Activated CD4-positive, alpha-beta T cell treated with anti-CD3 and anti-CD28 coated beads for 36 hours (primary cell): ENCODE measurements at regions not wholly inside any gene's neighbourhood (a gene's known extent, or its start where the extent isn't known, plus 50 kb on each side); places are given as distances from the start of the nearest gene placed in this dataset.
"Not testable (repeated sequence)": the region's sequence is repeated elsewhere in the genome, so short reads cannot be mapped to it uniquely, and the experiment has no call there.

Experiments used
- ATAC-seq: fragments of 200-7000 bp; cut with Tn5 transposase; one replicate; pipeline ENCODE4 v1.10.0; 2021; ENCODE audit warnings: mild to moderate bottlenecking, moderate library complexity
- CTCF ChIA-PET: fragments of 350-600 bp; sonication (Branson Sonifier 250); formaldehyde crosslinking; loops from one replicate; lab custom pipeline; 2021; ENCODE audit warnings: antibody characterized with exemption; lab: Charles Lee
- POLR2A ChIA-PET: fragments of 350-600 bp; sonication (Branson Sonifier 250); formaldehyde crosslinking; loops from one replicate; lab custom pipeline; 2021; ENCODE audit warnings: antibody characterized with exemption, inconsistent platforms; lab: Charles Lee
- DNase-seq: peaks from one replicate; pipeline ENCODE4 v3.0.0-alpha.2; 2020
- H3K27ac Mint-ChIP-seq: one replicate; pipeline ENCODE4 v1.8.0; 2021; ENCODE audit warnings: mixed read lengths
- H3K27me3 Mint-ChIP-seq: one replicate; pipeline ENCODE4 v1.8.0; 2021; ENCODE audit warnings: mixed read lengths
- H3K36me3 Mint-ChIP-seq: one replicate; pipeline ENCODE4 v1.8.0; 2021; ENCODE audit warnings: low read depth, mixed read lengths
- H3K4me1 Mint-ChIP-seq: one replicate; pipeline ENCODE4 v1.8.0; 2021; ENCODE audit warnings: mixed read lengths
- H3K4me3 Mint-ChIP-seq: one replicate; pipeline ENCODE4 v1.8.0; 2021; ENCODE audit warnings: mild to moderate bottlenecking, moderate library complexity, mixed read lengths
- H3K9me3 Mint-ChIP-seq: one replicate; pipeline ENCODE4 v1.8.0; 2021; ENCODE audit warnings: low read depth, mixed read lengths
- intact Hi-C, 2 experiments: fragments of 100-400 bp; cut with DNase I in 1 of 2; cut with micrococcal nuclease in 1 of 2; formaldehyde crosslinking; loops; one replicate each; pipeline versions ENCODE4 v1.14.2 to v1.15.1; 2022 to 2024; cut with DNase I, micrococcal nuclease

GRCh38 chr22:42196454-42196853, 65.8 kb upstream of the CYP2D6 start:
- ATAC-seq, result no peak
- ChIA-PET POLR2A (no interaction called here), CTCF (interaction anchor here (0.8 to 3.1 kb wide), 3 partner anchors 11 to 105 kb away, joined by 4 to 10 read pairs (median 4); no protein-coding TSS in a partner anchor)
- peaks cover 10% of the 10 kb centered on the region for H3K36me3 Mint-ChIP-seq
- intact Hi-C loops, result no loop called here
- DNase-seq, result no peak
- no peak overlapping the region for H3K27ac Mint-ChIP-seq
- H3K4me1 Mint-ChIP-seq, result peaks cover 71% of the 10 kb centered on the region
- no peaks in the 10 kb centered on the region for H3K27me3 Mint-ChIP-seq
- no peaks in the 10 kb centered on the region for H3K9me3 Mint-ChIP-seq
- H3K4me3 Mint-ChIP-seq, result no peak overlapping the region

GRCh38 chr22:42194953-42195352, 64.3 kb upstream of the CYP2D6 start:
- ChIA-PET CTCF (no interaction called here), POLR2A (no interaction called here)
- Mint-ChIP-seq H3K27ac (no peak overlapping the region), H3K27me3 (no peaks in the 10 kb centered on the region), H3K4me3 (no peak overlapping the region), H3K9me3 (no peaks in the 10 kb centered on the region), H3K36me3 (no peaks in the 10 kb centered on the region), H3K4me1 (peaks cover 65% of the 10 kb centered on the region)
- intact Hi-C loops, result no loop called here
- DNase-seq (no peak), ATAC-seq (no peak)

DNA sequence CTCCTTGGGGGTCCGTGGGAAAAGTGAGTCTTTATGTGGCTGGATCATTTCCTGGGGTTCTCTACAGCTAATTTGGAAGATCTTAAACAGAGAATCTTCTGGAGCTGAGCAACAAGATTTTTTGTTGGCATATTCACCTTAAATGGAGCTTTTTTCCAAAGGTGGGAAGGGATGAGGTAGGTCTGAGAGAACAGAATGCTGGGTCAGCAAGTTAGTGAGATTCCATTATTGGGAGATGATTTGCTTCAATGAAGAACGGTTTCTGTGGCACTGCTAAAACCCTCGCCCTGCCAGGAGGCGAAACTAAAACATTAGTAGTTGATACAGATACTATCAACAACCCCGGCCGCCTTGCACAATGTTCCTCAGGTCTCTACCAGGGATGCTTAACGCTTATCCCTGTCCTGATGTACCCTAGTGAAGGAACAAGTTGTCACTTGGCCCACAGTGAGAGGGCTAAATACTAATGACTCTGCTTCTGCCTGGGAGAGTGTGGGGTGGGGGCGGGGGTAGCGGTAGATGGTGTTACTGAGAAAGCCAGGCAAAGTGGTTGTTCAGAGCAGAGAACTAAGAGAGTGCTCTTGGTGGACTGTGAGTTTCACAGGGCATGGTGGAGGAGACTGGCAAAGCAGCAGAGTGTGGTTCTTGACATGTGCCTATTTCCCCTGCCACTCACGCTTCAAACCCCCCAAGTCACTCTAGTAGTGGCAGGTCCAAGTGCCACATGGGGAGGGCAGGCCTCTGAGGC, 63.7 kb upstream of the CYP2D6 start:
- ATAC-seq (peak; percentile 19), DNase-seq (no peak)
- Mint-ChIP-seq H3K4me1 (peaks cover 67% of the 10 kb centered on the region), H3K9me3 (no peaks in the 10 kb centered on the region), H3K36me3 (no peaks in the 10 kb centered on the region), H3K27ac (peak overlapping the region; percentile 43), H3K4me3 (no peak overlapping the region), H3K27me3 (no peaks in the 10 kb centered on the region)
- CTCF ChIA-PET, result interaction anchor here (0.6 kb wide), 1 partner anchor 149 kb away, joined by 3 read pairs; no protein-coding TSS in a partner anchor
- POLR2A ChIA-PET, result no interaction called here
- intact Hi-C loops, result no loop called here

DNA sequence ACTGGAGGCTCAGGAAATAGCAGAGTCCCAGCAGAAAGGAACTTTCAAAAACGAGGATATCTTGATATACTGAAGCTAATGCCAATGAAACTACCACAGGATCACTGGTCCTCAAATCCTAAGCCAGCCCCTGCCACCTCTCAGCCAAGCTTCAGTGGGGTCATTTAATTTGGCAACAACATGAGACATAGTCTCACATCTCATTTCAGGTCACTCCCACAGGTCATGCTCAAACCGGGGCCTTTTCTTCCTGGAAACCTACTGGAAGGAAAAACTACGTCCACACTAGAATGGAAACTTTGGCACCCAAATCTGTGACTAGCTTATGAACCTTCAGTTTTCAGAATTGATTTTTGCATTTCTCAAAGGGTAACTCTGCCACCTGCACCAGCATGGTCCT, 61.9 kb upstream of the CYP2D6 start:
- no peak for ATAC-seq
- Mint-ChIP-seq H3K36me3 (peaks cover 2% of the 10 kb centered on the region), H3K27ac (peak overlapping the region; percentile 12), H3K9me3 (no peaks in the 10 kb centered on the region), H3K4me1 (peaks cover 80% of the 10 kb centered on the region), H3K4me3 (no peak overlapping the region), H3K27me3 (no peaks in the 10 kb centered on the region)
- POLR2A ChIA-PET, result no interaction called here
- CTCF ChIA-PET, result interaction anchor here (0.8 to 1.4 kb wide), 3 partner anchors 12 to 25 kb away, joined by 3 to 5 read pairs (median 3); no protein-coding TSS in a partner anchor
- intact Hi-C loops, result no loop called here
- no peak for DNase-seq

- POLR2A ChIA-PET, result no interaction called here
- peaks cover 2% of the 10 kb centered on the region for H3K36me3 Mint-ChIP-seq
- CTCF ChIA-PET, result no interaction called here
- H3K4me3 Mint-ChIP-seq, result no peak overlapping the region
- DNase-seq (no peak), ATAC-seq (no peak)
- no peak overlapping the region for H3K27ac Mint-ChIP-seq
- no peaks in the 10 kb centered on the region for H3K9me3 Mint-ChIP-seq
- H3K27me3 Mint-ChIP-seq, result no peaks in the 10 kb centered on the region
- H3K4me1 Mint-ChIP-seq, result peaks cover 84% of the 10 kb centered on the region
- intact Hi-C loops, result no loop called here
Observed at GRCh38 chr22:42190274-42190673, 59.7 kb upstream of the CYP2D6 start.

- Mint-ChIP-seq H3K4me3 (no peak overlapping the region), H3K4me1 (peaks cover 83% of the 10 kb centered on the region), H3K27ac (no peak overlapping the region), H3K27me3 (no peaks in the 10 kb centered on the region), H3K36me3 (peaks cover 2% of the 10 kb centered on the region), H3K9me3 (no peaks in the 10 kb centered on the region)
- DNase-seq (no peak), ATAC-seq (no peak)
- ChIA-PET POLR2A (no interaction called here), CTCF (no interaction called here)
- intact Hi-C loops, result no loop called here
Observed at GRCh38 chr22:42189761-42190160, 59.2 kb upstream of the CYP2D6 start.

DNA sequence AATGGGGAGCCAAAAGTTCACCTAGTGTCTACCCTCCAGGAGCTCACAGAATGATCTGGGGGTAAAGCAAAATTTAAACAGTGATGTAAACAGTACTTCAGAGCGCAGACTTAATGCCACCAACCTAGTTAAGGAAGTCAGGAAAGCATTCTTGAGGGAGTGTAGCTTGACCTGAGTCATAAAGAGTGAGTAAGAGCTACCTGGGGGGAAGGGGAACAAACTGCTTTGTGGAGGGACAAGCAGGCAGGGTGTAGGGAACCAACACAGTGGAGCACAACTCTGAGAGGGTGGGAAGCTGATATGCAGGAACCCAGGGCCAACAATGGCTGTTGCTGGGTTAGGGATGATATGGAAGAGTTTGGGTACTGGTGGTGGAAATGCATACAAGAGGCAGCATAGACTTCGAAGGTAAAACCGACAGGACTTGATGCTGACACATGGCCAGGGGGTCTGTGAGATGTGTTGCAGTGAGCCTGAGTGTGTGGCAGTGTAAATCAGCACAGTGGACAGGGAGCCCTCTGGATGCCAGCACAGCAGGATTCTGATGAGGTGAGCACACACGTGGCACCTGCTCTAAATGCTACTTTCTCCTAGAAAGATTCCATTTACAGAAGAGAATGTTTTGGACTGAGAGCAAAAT, 58.3 kb upstream of the CYP2D6 start:
- no peak overlapping the region for H3K27ac Mint-ChIP-seq
- ATAC-seq, result peak; percentile 44
- POLR2A ChIA-PET, result no interaction called here

DNA sequence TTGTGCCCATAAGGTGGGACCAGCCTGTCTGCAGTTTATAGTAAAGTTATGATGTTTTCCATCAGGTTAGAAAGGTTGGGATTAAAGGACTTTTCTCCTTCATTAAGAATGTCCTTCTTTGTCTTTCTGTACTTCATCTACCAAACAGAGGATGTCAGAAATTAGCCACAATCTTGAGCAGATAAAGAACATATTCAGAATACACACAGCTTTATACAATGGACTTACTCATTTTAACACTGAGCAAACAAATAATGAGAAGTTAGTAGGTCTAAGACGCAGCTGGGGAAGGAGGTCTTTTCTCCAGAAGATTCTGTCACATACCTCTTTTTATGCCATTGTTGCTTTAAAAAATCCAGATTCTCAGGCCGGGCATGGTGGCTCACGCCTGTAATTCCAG, 57.0 kb upstream of the CYP2D6 start:
- H3K27me3 Mint-ChIP-seq, result no peaks in the 10 kb centered on the region
- no peaks in the 10 kb centered on the region for H3K9me3 Mint-ChIP-seq
- H3K4me3 Mint-ChIP-seq, result no peak overlapping the region
- ChIA-PET POLR2A (no interaction called here), CTCF (no interaction called here)
- peaks cover 81% of the 10 kb centered on the region for H3K4me1 Mint-ChIP-seq
- no peak for ATAC-seq
- intact Hi-C loops, result no loop called here
- peaks cover 2% of the 10 kb centered on the region for H3K36me3 Mint-ChIP-seq
- H3K27ac Mint-ChIP-seq, result no peak overlapping the region
- no peak for DNase-seq

More for the DNA sequence above, 58.3 kb upstream of the CYP2D6 start:
- Mint-ChIP-seq H3K27me3 (no peaks in the 10 kb centered on the region), H3K36me3 (peaks cover 2% of the 10 kb centered on the region), H3K4me3 (no peak overlapping the region), H3K4me1 (peaks cover 81% of the 10 kb centered on the region), H3K9me3 (no peaks in the 10 kb centered on the region)
- CTCF ChIA-PET, result interaction anchor here (1.0 kb wide), 1 partner anchor 256 kb away, joined by 4 read pairs; no protein-coding TSS in a partner anchor
- intact Hi-C loops, result no loop called here
- no peak for DNase-seq

- no peaks in the 10 kb centered on the region for H3K27me3 Mint-ChIP-seq
- DNase-seq, result no peak
- peaks cover 85% of the 10 kb centered on the region for H3K4me1 Mint-ChIP-seq
- ChIA-PET POLR2A (no interaction called here), CTCF (interaction anchor here (1.3 to 2.5 kb wide), 2 partner anchors 11 to 16 kb away, joined by 5 to 10 read pairs; no protein-coding TSS in a partner anchor)
- H3K9me3 Mint-ChIP-seq, result no peaks in the 10 kb centered on the region
- no peak for ATAC-seq
- intact Hi-C loops, result no loop called here
- H3K27ac Mint-ChIP-seq, result no peak overlapping the region
- peaks cover 2% of the 10 kb centered on the region for H3K36me3 Mint-ChIP-seq
- H3K4me3 Mint-ChIP-seq, result no peak overlapping the region
Observed at GRCh38 chr22:42185915-42186439, 55.4 kb upstream of the CYP2D6 start.

DNA sequence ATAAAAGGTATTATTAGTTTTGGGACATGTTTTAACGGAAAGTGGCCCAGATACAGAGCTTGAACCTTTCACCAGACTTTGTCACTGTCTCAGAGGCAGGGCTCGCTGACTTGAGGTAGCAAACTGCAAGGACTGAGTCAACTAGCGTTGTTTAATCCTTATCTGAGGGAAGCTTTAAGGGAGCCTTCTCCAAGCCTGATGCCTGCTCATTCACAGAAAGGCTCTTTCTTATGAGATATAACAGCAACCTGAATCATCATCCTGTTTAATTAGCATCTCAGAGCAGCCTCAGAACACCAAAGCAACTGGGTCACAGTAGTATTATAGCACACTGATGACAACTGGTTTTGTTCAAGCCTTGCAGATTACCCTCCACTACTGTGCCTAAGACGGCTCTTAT, 54.2 kb upstream of the CYP2D6 start:
- Mint-ChIP-seq H3K36me3 (peaks cover 2% of the 10 kb centered on the region), H3K4me3 (no peak overlapping the region), H3K27me3 (no peaks in the 10 kb centered on the region), H3K27ac (no peak overlapping the region), H3K9me3 (no peaks in the 10 kb centered on the region), H3K4me1 (peaks cover 89% of the 10 kb centered on the region)
- POLR2A ChIA-PET, result interaction anchor here (1.6 kb wide), 1 partner anchor 33 kb away, joined by 3 read pairs; no protein-coding TSS in a partner anchor
- CTCF ChIA-PET, result interaction anchor here (0.8 to 2.5 kb wide), 3 partner anchors 12 to 69 kb away, joined by 3 to 10 read pairs (median 5); no protein-coding TSS in a partner anchor
- ATAC-seq (peak; percentile 66), DNase-seq (peak; percentile 52)
- intact Hi-C loops, result loop anchor here (5.0 kb wide), 3 partner anchors 82 to 257 kb away; partner anchors contain the start of gene NDUFA6 (in 1 of the 2)

DNA sequence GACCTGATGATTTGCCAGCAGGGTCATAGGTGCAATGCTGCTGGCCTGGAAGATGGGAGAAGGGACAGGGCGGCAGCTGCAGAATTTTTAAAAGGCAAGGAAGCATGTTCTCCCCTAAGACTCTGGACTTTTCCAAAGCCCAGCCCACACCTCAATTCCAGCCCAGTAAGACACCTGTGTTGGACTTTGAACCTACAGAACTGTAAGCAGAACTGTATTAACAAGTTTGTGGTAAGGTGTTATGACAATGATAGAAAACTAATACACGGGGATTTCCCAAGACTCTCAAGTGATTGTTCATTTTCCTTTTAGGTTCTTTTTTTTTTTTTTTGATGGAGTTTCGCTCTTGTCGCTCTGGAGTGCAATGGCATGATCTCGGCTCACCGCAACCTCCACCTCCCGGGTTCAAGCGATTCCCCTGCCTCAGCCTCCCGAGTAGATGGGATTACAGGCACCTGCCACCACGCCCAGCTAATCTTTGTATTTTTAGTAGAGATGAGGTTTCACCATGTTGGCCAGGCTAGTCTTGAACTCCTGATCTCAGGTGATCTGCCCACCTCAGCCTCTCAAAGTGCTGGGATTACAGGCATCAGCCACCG, 53.0 kb upstream of the CYP2D6 start:
- not testable (repeated sequence) for H3K27me3 Mint-ChIP-seq, DNase-seq, H3K36me3 Mint-ChIP-seq, H3K9me3 Mint-ChIP-seq, H3K4me3 Mint-ChIP-seq
- peak overlapping the region; percentile 71 for H3K27ac Mint-ChIP-seq
- POLR2A ChIA-PET, result interaction anchor here (1.6 kb wide), 1 partner anchor 34 kb away, joined by 3 read pairs; no protein-coding TSS in a partner anchor
- intact Hi-C loops, result loop anchor here (2.0 to 5.0 kb wide), 5 partner anchors 19 to 259 kb away; partner anchors contain the start of gene NDUFA6 (in 1 of the 2)
- peaks cover 89% of the 10 kb centered on the region for H3K4me1 Mint-ChIP-seq
- CTCF ChIA-PET, result interaction anchor here (0.6 to 1.4 kb wide), 2 partner anchors 8 to 34 kb away, joined by 3 to 5 read pairs; no protein-coding TSS in a partner anchor
- peak; percentile 23 for ATAC-seq
